Mononuclear cell (primary cell): ENCODE measurements at regions not wholly inside any gene's neighbourhood (a gene's known extent, or its start where the extent isn't known, plus 50 kb on each side); places are given as distances from the start of the nearest gene placed in this dataset.
"Not testable (repeated sequence)": the region's sequence is repeated elsewhere in the genome, so short reads cannot be mapped to it uniquely, and the experiment has no call there.

ENCODE experiments used
- H3K27me3 ChIP-seq: 2 replicates; pipeline ENCODE4 v1.6.0; 2011; ENCODE audit warnings: low read length, control low read depth; ENCODE audit not compliant: insufficient read depth
- H3K4me1 ChIP-seq: 2 replicates; pipeline ENCODE4 v1.5.1; 2011; ENCODE audit warnings: mild to moderate bottlenecking, low read length, control low read depth; ENCODE audit not compliant: insufficient read depth
- H3K4me3 ChIP-seq: 2 replicates; pipeline ENCODE4 v1.5.1; 2011; ENCODE audit warnings: mild to moderate bottlenecking, low read length, moderate library complexity
- H3K9me3 ChIP-seq: 2 replicates; pipeline ENCODE4 v1.5.1; 2011; ENCODE audit warnings: low read depth, mild to moderate bottlenecking, control low read depth, low read length

DNA sequence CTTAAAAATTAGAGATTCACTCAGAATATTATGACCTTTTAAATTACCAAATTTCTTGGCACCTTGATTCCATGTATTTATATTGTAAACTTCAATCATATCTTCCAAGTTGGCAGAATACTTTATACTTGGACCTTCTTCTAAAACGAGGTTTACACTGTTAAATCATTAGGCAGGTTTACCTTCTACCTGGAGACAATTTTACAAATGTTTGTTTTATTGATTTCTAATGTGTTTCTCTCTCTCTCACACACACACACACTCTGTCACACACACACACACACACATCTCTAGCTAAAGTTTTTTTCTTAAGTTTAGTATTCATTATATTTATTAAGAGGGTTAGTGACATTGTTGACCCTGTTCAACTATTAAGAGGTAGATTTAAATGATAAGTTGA lies 1155.6 kb downstream of the NSUN3 start:
- no peak overlapping the region for H3K4me3 ChIP-seq
- no peaks in the 10 kb centered on the region for H3K4me1 ChIP-seq
- no peaks in the 10 kb centered on the region for H3K27me3 ChIP-seq

DNA sequence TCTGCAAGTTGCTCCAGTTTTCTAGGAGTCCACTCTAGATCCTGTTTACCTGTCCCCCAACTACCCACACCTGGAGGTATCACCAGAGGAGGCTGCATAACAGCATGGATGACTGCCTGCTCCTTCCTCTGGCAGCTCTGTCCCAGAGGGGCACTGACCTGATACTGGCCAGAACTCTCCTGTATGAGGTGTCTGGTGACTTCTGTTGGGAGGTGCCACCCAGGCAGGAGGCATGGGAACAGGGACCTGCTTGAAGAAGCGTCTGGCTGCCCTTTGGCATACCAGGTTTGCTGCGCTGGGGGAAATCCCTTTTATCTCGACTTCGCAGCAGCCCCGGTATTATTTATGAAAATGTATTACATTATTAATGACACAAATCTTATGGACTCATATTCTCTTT lies 1163.6 kb downstream of the NSUN3 start:
- no peaks in the 10 kb centered on the region for H3K27me3 ChIP-seq
- peaks cover 6% of the 10 kb centered on the region for H3K9me3 ChIP-seq
- H3K4me1 ChIP-seq = no peaks in the 10 kb centered on the region
- H3K4me3 ChIP-seq = no peak overlapping the region

More for the DNA sequence above, 1155.6 kb downstream of the NSUN3 start:
- H3K9me3 ChIP-seq = peaks cover 6% of the 10 kb centered on the region

DNA sequence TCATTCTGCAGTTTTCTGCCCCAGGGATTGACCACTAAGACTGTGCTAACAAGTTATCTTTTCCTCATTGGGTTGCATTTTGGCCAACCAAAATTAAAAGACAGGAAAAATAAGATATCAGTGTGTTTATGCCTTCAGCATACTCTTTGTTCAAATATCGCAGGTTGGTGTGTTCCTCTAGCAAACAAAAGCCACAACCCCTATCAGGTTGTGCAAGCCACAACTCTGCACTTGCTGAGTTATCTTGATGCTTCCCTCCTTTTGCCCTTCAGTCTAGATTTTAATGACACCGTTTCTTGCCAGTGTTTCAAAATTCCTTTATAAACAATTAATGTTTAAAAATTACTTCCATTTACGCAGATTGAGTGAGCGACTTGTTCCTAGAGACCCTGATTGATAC lies 1164.2 kb downstream of the NSUN3 start:
- no peaks in the 10 kb centered on the region for H3K27me3 ChIP-seq
- H3K9me3 ChIP-seq = peaks cover 6% of the 10 kb centered on the region
- no peaks in the 10 kb centered on the region for H3K4me1 ChIP-seq
- H3K4me3 ChIP-seq = no peak overlapping the region

DNA sequence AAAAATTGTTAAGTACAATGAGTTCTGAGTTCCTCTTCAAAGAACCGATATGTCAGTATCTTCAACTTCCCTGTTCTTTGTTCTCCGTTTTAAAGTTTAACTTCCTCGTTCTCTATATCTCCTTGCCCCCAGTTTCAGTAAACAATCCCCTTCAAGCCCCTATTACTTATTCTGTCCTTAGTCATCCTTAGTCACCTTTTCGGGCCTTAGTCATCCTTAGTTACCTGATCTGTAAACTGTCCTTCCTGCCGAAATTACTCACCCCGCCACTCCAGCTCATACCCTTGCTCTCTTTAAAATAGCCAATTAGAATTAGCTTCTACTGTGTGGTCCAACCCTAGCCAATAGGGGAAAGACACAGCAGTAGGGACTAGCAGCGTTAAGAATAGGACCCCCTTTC lies 1165.6 kb downstream of the NSUN3 start:
- Histone ChIP-seq H3K9me3 (peaks cover 6% of the 10 kb centered on the region), H3K27me3 (no peaks in the 10 kb centered on the region), H3K4me1 (no peaks in the 10 kb centered on the region), H3K4me3 (no peak overlapping the region)

DNA sequence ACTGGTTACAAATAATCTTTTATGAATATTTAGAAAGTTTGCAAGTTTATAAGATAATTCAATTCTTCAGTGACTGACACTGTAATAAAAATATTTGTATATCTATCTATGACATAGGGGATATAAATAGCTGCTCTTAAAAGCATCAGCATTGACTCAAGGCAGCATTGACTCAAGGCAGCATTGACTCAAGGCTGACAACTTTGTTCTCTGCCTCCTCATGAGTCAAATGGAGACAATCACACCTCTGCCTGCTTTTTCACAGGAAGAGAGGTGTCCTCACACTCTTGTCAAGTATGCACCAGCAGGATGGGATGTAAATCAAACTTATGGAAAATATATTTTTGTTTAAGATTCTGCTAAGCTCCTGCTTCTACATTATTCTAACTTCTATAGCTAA lies 1173.1 kb downstream of the NSUN3 start:
- no peaks in the 10 kb centered on the region for H3K4me1 ChIP-seq
- no peaks in the 10 kb centered on the region for H3K9me3 ChIP-seq
- H3K27me3 ChIP-seq = no peaks in the 10 kb centered on the region
- H3K4me3 ChIP-seq = no peak overlapping the region

DNA sequence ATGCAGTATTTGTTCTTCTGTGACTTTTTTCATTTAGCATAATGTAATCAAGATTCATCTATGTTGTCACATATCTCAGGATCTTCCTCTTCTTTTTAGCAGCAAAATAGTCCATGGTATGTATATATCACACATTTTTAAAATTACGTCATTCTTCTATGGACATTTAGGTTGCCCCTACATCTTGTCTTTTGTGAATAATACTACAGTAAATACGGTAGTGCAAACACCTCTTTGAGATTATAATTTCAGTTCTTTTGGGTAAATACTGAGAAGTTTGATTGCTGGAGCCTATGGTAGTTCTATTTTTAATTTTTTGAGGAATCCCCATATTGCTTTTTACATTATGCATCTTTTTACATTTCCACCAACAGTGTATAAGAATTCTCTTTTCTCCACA lies 1174.9 kb downstream of the NSUN3 start:
- no peaks in the 10 kb centered on the region for H3K4me1 ChIP-seq
- no peak overlapping the region for H3K4me3 ChIP-seq
- no peaks in the 10 kb centered on the region for H3K27me3 ChIP-seq
- H3K9me3 ChIP-seq = no peaks in the 10 kb centered on the region

DNA sequence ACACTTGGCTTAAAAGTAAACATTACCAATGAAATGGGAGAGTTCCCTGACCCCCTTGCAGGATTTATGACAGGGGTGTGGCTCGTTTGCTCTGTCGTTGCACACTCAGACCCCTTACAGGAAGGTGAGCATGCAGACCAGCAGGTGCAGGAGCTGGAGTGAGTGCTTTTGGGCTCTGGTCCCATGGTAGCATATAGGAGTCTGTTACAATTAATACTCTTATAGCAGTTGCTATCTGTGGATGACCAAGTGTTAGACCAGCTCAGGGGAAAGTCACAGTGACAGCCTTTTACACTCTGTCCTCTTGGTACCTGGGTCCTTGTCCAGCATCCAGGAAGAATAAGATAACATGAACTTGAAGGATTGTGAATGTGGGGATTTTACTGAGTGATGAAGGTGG lies 1177.5 kb downstream of the NSUN3 start:
- no peaks in the 10 kb centered on the region for H3K4me1 ChIP-seq
- no peak overlapping the region for H3K4me3 ChIP-seq
- no peaks in the 10 kb centered on the region for H3K9me3 ChIP-seq
- no peaks in the 10 kb centered on the region for H3K27me3 ChIP-seq

DNA sequence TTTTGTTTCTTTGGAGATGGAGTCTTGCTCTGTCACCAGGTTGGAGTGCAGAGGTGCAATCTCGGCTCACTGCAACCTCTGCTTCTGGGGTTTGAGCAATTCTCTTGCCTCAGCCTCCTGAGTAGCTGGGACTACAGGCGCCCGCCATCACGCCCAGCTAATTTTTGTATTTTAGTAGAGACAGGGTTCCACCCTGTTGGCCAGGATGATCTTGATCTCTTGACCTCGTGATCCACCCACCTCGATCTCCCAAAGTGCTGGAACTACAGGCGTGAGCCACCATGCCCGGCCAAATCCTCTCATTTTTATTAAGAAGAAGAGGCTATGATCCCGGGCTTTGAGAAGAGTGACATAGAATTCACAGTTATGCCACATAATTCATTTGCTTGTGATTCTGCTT lies 1178.4 kb downstream of the NSUN3 start:
- not testable (repeated sequence) for H3K4me3 ChIP-seq, H3K9me3 ChIP-seq, H3K27me3 ChIP-seq, H3K4me1 ChIP-seq

DNA sequence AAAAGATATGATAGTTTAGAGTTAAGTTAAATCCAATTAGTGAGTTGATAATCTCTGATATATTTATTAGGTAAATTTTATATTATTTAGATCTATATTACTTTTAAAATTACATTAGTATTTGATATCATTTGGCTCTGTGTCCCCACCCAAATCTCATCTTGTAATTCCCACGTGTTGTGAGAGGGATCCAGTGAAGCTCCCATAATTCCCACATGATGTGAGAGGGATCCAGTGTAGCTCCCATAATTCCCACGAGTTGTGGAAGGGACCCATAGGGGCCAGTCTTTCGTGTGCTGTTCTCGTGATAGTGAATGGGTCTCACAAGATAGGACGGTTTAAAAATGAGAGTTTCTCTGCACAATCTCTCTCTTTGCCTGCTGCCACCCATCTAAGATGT lies 1183.6 kb downstream of the NSUN3 start:
- H3K27me3 ChIP-seq = no peaks in the 10 kb centered on the region
- no peaks in the 10 kb centered on the region for H3K9me3 ChIP-seq
- no peaks in the 10 kb centered on the region for H3K4me1 ChIP-seq
- H3K4me3 ChIP-seq = no peak overlapping the region

DNA sequence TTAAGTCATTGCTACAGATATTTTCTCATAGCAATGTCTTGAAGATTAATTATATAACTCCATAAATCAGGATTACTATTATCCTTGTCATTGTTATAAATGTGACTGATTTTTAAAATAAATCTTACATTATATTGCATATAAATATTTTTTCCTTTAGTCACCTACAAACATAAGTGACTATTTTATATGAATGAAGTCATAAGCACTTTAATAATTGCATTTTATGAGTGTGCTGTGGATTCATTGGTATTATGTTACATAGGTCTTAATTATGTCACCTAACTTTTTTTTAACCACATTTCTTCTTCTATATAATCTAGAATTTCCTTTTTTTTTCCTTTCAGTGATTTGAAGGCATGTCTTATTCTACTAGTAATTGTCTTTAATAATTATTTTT lies 1191.2 kb downstream of the NSUN3 start:
- Histone ChIP-seq H3K9me3 (no peaks in the 10 kb centered on the region), H3K4me1 (no peaks in the 10 kb centered on the region), H3K4me3 (no peak overlapping the region), H3K27me3 (no peaks in the 10 kb centered on the region)

DNA sequence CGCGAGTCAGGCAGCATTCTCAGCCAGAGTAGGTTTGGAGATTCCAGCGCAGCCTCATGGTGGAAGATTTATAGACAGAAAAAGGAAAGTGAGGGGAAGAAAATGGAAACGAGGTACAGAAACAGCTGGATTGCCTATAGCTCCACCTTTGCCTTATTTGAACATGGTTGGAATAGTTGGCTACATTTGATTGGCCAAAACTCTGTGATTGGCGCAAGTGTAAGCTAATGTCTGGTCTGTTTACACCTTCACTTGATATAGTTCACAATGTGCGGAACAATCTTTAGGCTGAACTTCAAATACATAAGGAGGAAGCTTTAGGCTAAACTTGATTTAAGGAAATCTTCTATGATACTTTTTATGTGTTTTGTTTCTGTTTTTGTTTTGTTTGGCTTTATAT lies 1191.9 kb downstream of the NSUN3 start:
- Histone ChIP-seq H3K9me3 (no peaks in the 10 kb centered on the region), H3K4me1 (no peaks in the 10 kb centered on the region)

DNA sequence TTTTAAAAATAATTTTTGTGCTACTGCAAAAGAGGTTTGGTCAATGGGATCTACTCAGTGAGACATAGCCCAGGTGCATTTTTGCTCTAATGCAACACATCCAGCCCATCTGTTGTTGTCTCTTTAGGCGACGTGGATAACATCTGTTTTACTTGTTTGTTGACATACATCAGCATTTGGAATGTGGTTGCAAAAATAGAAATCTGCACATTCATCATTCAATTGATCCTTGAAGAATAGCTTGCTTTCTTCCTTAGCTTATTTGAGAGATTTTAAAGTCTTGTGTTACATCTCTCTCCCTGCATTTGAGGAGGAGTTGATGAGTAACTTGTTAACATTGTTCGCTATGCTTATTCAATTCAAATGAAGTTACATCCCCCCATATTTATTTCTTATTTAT lies 1202.3 kb downstream of the NSUN3 start:
- no peaks in the 10 kb centered on the region for H3K27me3 ChIP-seq
- no peak overlapping the region for H3K4me3 ChIP-seq
- H3K4me1 ChIP-seq = no peaks in the 10 kb centered on the region
- no peaks in the 10 kb centered on the region for H3K9me3 ChIP-seq

More for the DNA sequence above, 1191.9 kb downstream of the NSUN3 start:
- H3K27me3 ChIP-seq = no peaks in the 10 kb centered on the region
- H3K4me3 ChIP-seq = no peak overlapping the region

DNA sequence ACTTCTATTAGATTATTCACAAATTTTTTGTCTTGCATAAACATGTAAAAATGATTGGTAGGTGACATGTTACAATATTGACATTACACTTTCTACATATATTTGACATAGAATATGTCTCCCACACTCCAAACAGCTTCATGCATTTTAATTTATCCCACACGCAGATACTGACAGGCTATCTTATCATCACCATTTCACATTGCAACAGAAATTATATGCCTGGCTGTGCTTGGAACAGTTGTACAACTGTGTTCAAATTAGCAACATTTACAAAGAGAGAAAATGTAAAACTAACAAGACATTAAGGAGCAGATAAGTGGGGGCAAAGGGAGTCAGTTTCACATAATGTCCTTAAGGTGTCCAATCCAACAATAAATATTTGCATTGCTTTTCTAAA lies 1208.5 kb downstream of the NSUN3 start:
- Histone ChIP-seq H3K9me3 (no peaks in the 10 kb centered on the region), H3K27me3 (no peaks in the 10 kb centered on the region), H3K4me3 (no peak overlapping the region), H3K4me1 (no peaks in the 10 kb centered on the region)

DNA sequence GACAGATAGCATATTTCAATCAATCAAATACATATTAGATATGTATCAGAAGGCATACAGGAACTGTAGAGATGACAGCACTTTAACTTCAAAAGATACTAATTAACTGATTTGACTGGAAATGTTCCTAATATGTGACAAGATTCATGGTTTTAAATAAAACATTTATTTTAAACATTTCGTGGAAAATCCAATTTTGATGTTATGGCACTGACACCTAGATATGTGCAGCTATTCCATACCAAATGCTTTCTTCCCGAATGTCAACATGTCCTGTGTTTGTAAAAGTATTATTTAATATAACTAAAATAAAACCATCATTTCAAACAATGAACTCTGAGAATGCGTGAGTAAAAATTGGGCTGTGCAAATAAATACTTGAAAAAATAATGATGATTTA lies 1209.3 kb downstream of the NSUN3 start:
- no peaks in the 10 kb centered on the region for H3K27me3 ChIP-seq

DNA sequence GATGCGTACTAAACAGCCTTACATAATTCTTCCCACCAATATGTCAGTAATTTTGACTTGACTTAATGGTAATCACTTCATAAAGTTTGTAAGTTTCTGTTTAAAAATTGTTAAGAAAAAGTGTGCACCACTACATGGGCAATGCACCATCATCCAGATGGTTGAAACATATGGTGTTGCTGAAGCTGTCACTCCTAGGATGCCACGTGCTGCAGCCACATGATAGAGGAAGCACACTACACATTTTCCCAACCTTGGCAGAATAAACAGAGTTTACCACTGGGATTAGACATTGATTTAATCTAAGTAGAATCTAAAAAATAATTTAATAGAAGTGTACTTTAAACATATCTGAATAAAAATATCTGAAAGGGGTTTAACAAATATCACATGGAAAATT lies 1209.9 kb downstream of the NSUN3 start:
- Histone ChIP-seq H3K4me3 (no peak overlapping the region), H3K9me3 (no peaks in the 10 kb centered on the region), H3K27me3 (no peaks in the 10 kb centered on the region), H3K4me1 (no peaks in the 10 kb centered on the region)

More for the DNA sequence above, 1209.3 kb downstream of the NSUN3 start:
- Histone ChIP-seq H3K4me3 (no peak overlapping the region), H3K9me3 (no peaks in the 10 kb centered on the region), H3K4me1 (no peaks in the 10 kb centered on the region)

DNA sequence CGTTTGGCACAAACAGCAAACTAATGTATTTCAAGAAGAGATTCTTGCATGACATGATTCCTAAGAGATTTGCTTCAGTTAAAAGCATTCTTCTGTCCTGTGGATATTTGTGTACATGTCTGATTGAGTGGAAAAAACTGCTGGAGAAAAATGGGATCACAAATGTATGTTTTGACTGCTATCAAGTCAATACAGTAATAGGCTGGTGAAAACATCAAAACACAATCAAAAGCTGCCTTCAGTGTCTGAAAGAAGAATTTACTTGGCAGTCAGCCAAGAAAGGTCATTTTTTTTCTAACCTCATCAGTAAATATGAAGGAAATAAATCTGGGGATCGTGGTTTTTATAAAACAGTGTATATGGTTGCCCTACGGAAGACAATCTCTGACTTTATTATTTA lies 1214.8 kb downstream of the NSUN3 start:
- H3K9me3 ChIP-seq = no peaks in the 10 kb centered on the region
- H3K27me3 ChIP-seq = no peaks in the 10 kb centered on the region
- no peak overlapping the region for H3K4me3 ChIP-seq
- H3K4me1 ChIP-seq = no peaks in the 10 kb centered on the region
